GM12878 (cell line): ENCODE measurements at regions not wholly inside any gene's neighbourhood (a gene's known extent, or its start where the extent isn't known, plus 50 kb on each side); places are given as distances from the start of the nearest gene placed in this dataset.

Experiments used
- ATAC-seq: fragments of 200-7000 bp; cut with Tn5 transposase; 3 replicates; pipeline ENCODE4 v1.9.1; 2020; ENCODE audit warnings: mild to moderate bottlenecking, moderate library complexity
- BruUV-seq: library from RNA; stranded (reverse); fragments of 400-500 nt; replicated peaks from 2 replicates; lab custom pipeline; 2021; lab: Mats Ljungman, UMichigan
- CTCF ChIA-PET: fragments of 300-600 bp; sonication (Branson Sonifier 250); formaldehyde crosslinking; extraction: SDS; loops from one replicate; lab custom pipeline; 2021; ENCODE audit warnings: inconsistent platforms; lab: Yijun Ruan, JAX
- POLR2A ChIA-PET: fragments of 350-600 bp; formaldehyde crosslinking; extraction: SDS; loops from one replicate; lab custom pipeline; 2021; ENCODE audit warnings: inconsistent platforms; lab: Charles Lee
- RAD21 ChIA-PET: fragments of 300-600 bp; sonication (Branson Sonifier 250); formaldehyde crosslinking; loops from one replicate; lab custom pipeline; 2023; ENCODE audit warnings: antibody characterized with exemption; ENCODE audit not compliant: unreplicated experiment; lab: Charles Lee
- SMC1A ChIA-PET: fragments of 300-600 bp; sonication (Branson Sonifier 250); formaldehyde crosslinking; loops from one replicate; lab custom pipeline; 2023; ENCODE audit not compliant: unreplicated experiment, uncharacterized antibody; lab: Charles Lee
- DNase-seq: peaks from one replicate; pipeline ENCODE4 v3.0.0-alpha.2; 2011; ENCODE audit warnings: low read depth, low spot score
- FAIRE-seq: peaks from 3 replicates; lab custom pipeline; 2011; peaks lifted over from hg19 to GRCh38; lab: Jason Lieb, UNC
- H2AFZ ChIP-seq: 2 replicates; pipeline ENCODE4 v1.6.0; 2011; ENCODE audit warnings: low read depth, low read length, control low read depth; ENCODE audit not compliant: control insufficient read depth
- H3K27ac ChIP-seq: 2 replicates; pipeline ENCODE4 v1.5.1; 2011; ENCODE audit warnings: control low read depth; ENCODE audit not compliant: control insufficient read depth, insufficient read depth
- H3K27me3 ChIP-seq, 2 experiments: replicated peaks in 1 of 2; 2 replicates each; pipeline versions ENCODE4 v1.6.0 to v1.6.1; 2011; ENCODE audit warnings: low read length in 1 of 2; ENCODE audit not compliant: control insufficient read depth in 2 of 2, insufficient read depth in 2 of 2
- H3K36me3 ChIP-seq, 2 experiments: 2 replicates each; pipeline ENCODE4 v1.5.1; 2011; ENCODE audit warnings: low read length in 1 of 2; ENCODE audit not compliant: control insufficient read depth in 2 of 2, insufficient read depth in 2 of 2
- H3K4me1 ChIP-seq: 2 replicates; pipeline ENCODE4 v1.6.1; 2011; ENCODE audit warnings: mild to moderate bottlenecking, low read length, moderate library complexity, mixed read lengths; ENCODE audit not compliant: control insufficient read depth, insufficient read depth
- H3K4me2 ChIP-seq: 2 replicates; pipeline ENCODE4 v1.6.0; 2011; ENCODE audit warnings: control low read depth; ENCODE audit not compliant: control insufficient read depth, insufficient read depth
- H3K4me3 ChIP-seq: fragments of 200-600 bp; sonication (generic); 2 replicates; pipeline ENCODE4 v1.5.1; 2016
- H3K79me2 ChIP-seq: 2 replicates; pipeline ENCODE4 v1.6.0; 2011; ENCODE audit warnings: low read length; ENCODE audit not compliant: control insufficient read depth, insufficient read depth
- H3K9ac ChIP-seq: 2 replicates; pipeline ENCODE4 v1.8.0; 2011; ENCODE audit warnings: low read length, control low read depth, mixed read lengths; ENCODE audit not compliant: control insufficient read depth, insufficient read depth
- H3K9me3 ChIP-seq: replicated peaks from 3 replicates; pipeline ENCODE4 v1.5.1; 2011; ENCODE audit warnings: mild to moderate bottlenecking, low read length; ENCODE audit not compliant: control insufficient read depth, insufficient read depth
- H4K20me1 ChIP-seq: 2 replicates; pipeline ENCODE4 v1.6.0; 2011; ENCODE audit not compliant: control insufficient read depth, insufficient read depth
- BACH1 ChIP-seq: fragments of 450-650 bp; IDR thresholded peaks from 2 replicates; pipeline ENCODE4 v1.6.1; 2017; ENCODE audit warnings: mild to moderate bottlenecking, borderline replicate concordance
- BMI1 ChIP-seq: fragments of 450-650 bp; IDR thresholded peaks from 2 replicates; pipeline ENCODE4 v1.6.1; 2016; ENCODE audit warnings: mild to moderate bottlenecking, moderate library complexity, borderline replicate concordance
- CHD1 ChIP-seq: IDR thresholded peaks from 2 replicates; pipeline ENCODE4 v1.6.1; 2012; ENCODE audit warnings: low read depth, low read length, improper control_type of control experiment
- EED ChIP-seq: sonication (generic); IDR thresholded peaks from 2 replicates; pipeline ENCODE4 v1.6.1; 2016; ENCODE audit warnings: antibody characterized with exemption, low read depth
- ESRRA ChIP-seq: IDR thresholded peaks from 2 replicates; pipeline ENCODE4 v1.6.1; 2012; ENCODE audit warnings: mild to moderate bottlenecking, low read length, improper control_type of control experiment
- JUNB ChIP-seq: IDR thresholded peaks from 2 replicates; pipeline ENCODE4 v1.6.1; 2016; ENCODE audit warnings: antibody characterized with exemption, mild to moderate bottlenecking
- MYC ChIP-seq: IDR thresholded peaks from 2 replicates; pipeline ENCODE4 v1.6.1; 2011; ENCODE audit warnings: mild to moderate bottlenecking, low read length, moderate library complexity, inconsistent platforms; ENCODE audit not compliant: insufficient read depth, insufficient replicate concordance, insufficient read length, severe bottlenecking
- NR2C2 ChIP-seq: IDR thresholded peaks from 2 replicates; pipeline ENCODE4 v1.6.1; 2011; ENCODE audit warnings: borderline replicate concordance, low read depth; ENCODE audit not compliant: control insufficient read depth, insufficient read length
- PAX8 ChIP-seq: fragments of 450-650 bp; IDR thresholded peaks from 2 replicates; pipeline ENCODE4 v1.6.1; 2017; ENCODE audit warnings: mild to moderate bottlenecking, moderate library complexity
- SIN3A ChIP-seq: IDR thresholded peaks from 2 replicates; pipeline ENCODE4 v1.6.1; 2012; ENCODE audit warnings: low read depth, low read length, improper control_type of control experiment
- YY1 ChIP-seq: IDR thresholded peaks from 2 replicates; pipeline ENCODE4 v1.6.1; 2011; ENCODE audit warnings: low read depth, mild to moderate bottlenecking, low read length
- ZBED1 ChIP-seq: IDR thresholded peaks from 2 replicates; pipeline ENCODE4 v1.6.1; 2016; ENCODE audit warnings: borderline replicate concordance
- WGBS: methylation state at CpG from one replicate; pipeline ENCODE4 v1.1.6; 2016; ENCODE audit warnings: low lambda C conversion rate; ENCODE audit not compliant: insufficient replicate concordance, insufficient coverage; ENCODE audit errors: missing lambda C conversion rate; 5-methylcytosine and 5-hydroxymethylcytosine counted together
- in situ Hi-C: fragments of 300-500 bp; cut with MboI; formaldehyde crosslinking; loops from 9 replicates; pipeline ENCODE4 v1.14.3; 2018; ENCODE audit warnings: mixed read lengths
- intact Hi-C: fragments of 100-400 bp; cut with micrococcal nuclease; formaldehyde crosslinking; loops from one replicate; pipeline ENCODE4 v1.14.2; 2022; ENCODE audit not compliant: unreplicated experiment
- TF ChIP-seq, protein P1 (sequence below): fragments of 450-650 bp; IDR thresholded peaks from 2 replicates; pipeline ENCODE4 v1.6.1; 2016; ENCODE audit warnings: mild to moderate bottlenecking, moderate library complexity, borderline replicate concordance
- TF ChIP-seq, protein P2 (sequence below): fragments of 450-650 bp; IDR thresholded peaks from 2 replicates; pipeline ENCODE4 v1.6.1; 2018; ENCODE audit warnings: mild to moderate bottlenecking, low read depth, moderate library complexity; ENCODE audit not compliant: partially characterized antibody
- TF ChIP-seq, protein P3 (sequence below): IDR thresholded peaks from 2 replicates; pipeline ENCODE4 v1.6.1; 2012; ENCODE audit warnings: low read depth, low read length, improper control_type of control experiment

DNA sequence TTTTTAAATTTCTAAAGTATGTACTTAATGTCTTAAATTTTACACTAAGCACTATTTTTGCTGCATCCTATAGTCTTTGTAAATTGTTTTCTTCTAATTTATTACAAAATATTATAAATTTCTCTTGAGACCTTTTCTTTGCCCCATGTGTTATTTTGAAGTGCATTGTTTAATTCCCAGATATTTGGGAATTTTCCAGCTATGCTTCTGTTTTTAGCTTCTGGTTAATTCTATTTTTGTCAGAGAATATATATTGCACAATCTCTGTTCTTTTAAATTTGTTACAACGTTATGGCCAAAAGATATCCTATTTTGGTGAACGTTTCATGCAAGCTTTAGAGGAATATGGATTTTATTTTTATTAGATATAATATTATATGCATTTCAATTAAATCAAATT lies 917.4 kb upstream of the MIR17HG start:
- ATAC-seq (no peak), FAIRE-seq (no peak), DNase-seq (no peak)
- 0% methylated on average over 2 of the region's 2 CpGs for WGBS
- H3K9me3 ChIP-seq: no peaks in the 10 kb centered on the region
- CTCF ChIA-PET: no interaction called here
- no TSS peak for BruUV-seq
- H3K79me2 ChIP-seq: no peaks in the 10 kb centered on the region
- H3K27ac ChIP-seq: no peak overlapping the region
- H3K4me1 ChIP-seq: no peaks in the 10 kb centered on the region
- intact Hi-C loops (no loop called here), in situ Hi-C loops (no loop called here)
- POLR2A ChIA-PET: no interaction called here
- H3K9ac ChIP-seq: no peak overlapping the region
- RAD21 ChIA-PET: no interaction called here
- TF ChIP-seq CHD1 (no peak), SIN3A (no peak), ESRRA (no peak), EED (no peak), BACH1 (no peak), MYC (no peak), ZBED1 (no peak), JUNB (no peak), PAX8 (no peak), NR2C2 (no peak), BMI1 (no peak), YY1 (no peak)
- TF ChIP-seq, protein P1, sequence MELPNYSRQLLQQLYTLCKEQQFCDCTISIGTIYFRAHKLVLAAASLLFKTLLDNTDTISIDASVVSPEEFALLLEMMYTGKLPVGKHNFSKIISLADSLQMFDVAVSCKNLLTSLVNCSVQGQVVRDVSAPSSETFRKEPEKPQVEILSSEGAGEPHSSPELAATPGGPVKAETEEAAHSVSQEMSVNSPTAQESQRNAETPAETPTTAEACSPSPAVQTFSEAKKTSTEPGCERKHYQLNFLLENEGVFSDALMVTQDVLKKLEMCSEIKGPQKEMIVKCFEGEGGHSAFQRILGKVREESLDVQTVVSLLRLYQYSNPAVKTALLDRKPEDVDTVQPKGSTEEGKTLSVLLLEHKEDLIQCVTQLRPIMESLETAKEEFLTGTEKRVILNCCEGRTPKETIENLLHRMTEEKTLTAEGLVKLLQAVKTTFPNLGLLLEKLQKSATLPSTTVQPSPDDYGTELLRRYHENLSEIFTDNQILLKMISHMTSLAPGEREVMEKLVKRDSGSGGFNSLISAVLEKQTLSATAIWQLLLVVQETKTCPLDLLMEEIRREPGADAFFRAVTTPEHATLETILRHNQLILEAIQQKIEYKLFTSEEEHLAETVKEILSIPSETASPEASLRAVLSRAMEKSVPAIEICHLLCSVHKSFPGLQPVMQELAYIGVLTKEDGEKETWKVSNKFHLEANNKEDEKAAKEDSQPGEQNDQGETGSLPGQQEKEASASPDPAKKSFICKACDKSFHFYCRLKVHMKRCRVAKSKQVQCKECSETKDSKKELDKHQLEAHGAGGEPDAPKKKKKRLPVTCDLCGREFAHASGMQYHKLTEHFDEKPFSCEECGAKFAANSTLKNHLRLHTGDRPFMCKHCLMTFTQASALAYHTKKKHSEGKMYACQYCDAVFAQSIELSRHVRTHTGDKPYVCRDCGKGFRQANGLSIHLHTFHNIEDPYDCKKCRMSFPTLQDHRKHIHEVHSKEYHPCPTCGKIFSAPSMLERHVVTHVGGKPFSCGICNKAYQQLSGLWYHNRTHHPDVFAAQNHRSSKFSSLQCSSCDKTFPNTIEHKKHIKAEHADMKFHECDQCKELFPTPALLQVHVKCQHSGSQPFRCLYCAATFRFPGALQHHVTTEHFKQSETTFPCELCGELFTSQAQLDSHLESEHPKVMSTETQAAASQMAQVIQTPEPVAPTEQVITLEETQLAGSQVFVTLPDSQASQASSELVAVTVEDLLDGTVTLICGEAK: no peak
- TF ChIP-seq, protein P2, sequence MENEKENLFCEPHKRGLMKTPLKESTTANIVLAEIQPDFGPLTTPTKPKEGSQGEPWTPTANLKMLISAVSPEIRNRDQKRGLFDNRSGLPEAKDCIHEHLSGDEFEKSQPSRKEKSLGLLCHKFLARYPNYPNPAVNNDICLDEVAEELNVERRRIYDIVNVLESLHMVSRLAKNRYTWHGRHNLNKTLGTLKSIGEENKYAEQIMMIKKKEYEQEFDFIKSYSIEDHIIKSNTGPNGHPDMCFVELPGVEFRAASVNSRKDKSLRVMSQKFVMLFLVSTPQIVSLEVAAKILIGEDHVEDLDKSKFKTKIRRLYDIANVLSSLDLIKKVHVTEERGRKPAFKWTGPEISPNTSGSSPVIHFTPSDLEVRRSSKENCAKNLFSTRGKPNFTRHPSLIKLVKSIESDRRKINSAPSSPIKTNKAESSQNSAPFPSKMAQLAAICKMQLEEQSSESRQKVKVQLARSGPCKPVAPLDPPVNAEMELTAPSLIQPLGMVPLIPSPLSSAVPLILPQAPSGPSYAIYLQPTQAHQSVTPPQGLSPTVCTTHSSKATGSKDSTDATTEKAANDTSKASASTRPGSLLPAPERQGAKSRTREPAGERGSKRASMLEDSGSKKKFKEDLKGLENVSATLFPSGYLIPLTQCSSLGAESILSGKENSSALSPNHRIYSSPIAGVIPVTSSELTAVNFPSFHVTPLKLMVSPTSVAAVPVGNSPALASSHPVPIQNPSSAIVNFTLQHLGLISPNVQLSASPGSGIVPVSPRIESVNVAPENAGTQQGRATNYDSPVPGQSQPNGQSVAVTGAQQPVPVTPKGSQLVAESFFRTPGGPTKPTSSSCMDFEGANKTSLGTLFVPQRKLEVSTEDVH: no peak
- TF ChIP-seq, protein P3, sequence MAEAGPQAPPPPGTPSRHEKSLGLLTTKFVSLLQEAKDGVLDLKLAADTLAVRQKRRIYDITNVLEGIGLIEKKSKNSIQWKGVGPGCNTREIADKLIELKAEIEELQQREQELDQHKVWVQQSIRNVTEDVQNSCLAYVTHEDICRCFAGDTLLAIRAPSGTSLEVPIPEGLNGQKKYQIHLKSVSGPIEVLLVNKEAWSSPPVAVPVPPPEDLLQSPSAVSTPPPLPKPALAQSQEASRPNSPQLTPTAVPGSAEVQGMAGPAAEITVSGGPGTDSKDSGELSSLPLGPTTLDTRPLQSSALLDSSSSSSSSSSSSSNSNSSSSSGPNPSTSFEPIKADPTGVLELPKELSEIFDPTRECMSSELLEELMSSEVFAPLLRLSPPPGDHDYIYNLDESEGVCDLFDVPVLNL: no peak
- no peak overlapping the region for H3K4me2 ChIP-seq
- H4K20me1 ChIP-seq: no peaks in the 10 kb centered on the region
- no peaks in the 10 kb centered on the region for H3K36me3 ChIP-seq
- SMC1A ChIA-PET: no interaction called here
- H3K4me3 ChIP-seq: no peak overlapping the region
- no peaks in the 10 kb centered on the region for H3K27me3 ChIP-seq
- no peak overlapping the region for H2AFZ ChIP-seq
